ENCODE measurements at regions not wholly inside any gene's neighbourhood (a gene's known extent, or its start where the extent isn't known, plus 50 kb on each side); places are given as distances from the start of the nearest gene placed in this dataset.
A peak's percentile ranks its signal among the peaks of the same experiment; 100 is the strongest.
"Not testable (repeated sequence)": the region's sequence is repeated elsewhere in the genome, so short reads cannot be mapped to it uniquely, and the experiment has no call there.

GRCh38 chr7:97928844-97929243 lies 56.6 kb upstream of the ASNS start:
- not testable (repeated sequence) for DNase-seq (ENCODE audit: low read depth)

- DNase-seq (ENCODE audit: low read depth) = peak; percentile 61
Observed at GRCh38 chr7:97927790-97928748, 55.9 kb upstream of the ASNS start.

Data from stimulated activated CD8-positive, alpha-beta memory T cell treated with anti-CD3 and anti-CD28 coated beads, Interleukin-4, amount 100 ng/mL, for 24 hours (primary cell).